GM21786 (cell line): ENCODE measurements at regions not wholly inside any gene's neighbourhood (a gene's known extent, or its start where the extent isn't known, plus 50 kb on each side); places are given as distances from the start of the nearest gene placed in this dataset.
"Not testable (repeated sequence)": the region's sequence is repeated elsewhere in the genome, so short reads cannot be mapped to it uniquely, and the experiment has no call there.

Source experiments
- ATAC-seq: cut with Tn5 transposase; IDR thresholded peaks from one replicate; pipeline ENCODE4 v1.9.1; 2021; ENCODE audit not compliant: unreplicated experiment

GRCh38 chr6:80594461-80594860, 488.0 kb downstream of the BCKDHB start:
- no peak for ATAC-seq

GRCh38 chr6:80592436-80592835, 486.0 kb downstream of the BCKDHB start:
- no peak for ATAC-seq

- ATAC-seq, result no peak
Measured at GRCh38 chr6:80586242-80586641, 479.8 kb downstream of the BCKDHB start.

- no peak for ATAC-seq
Measured at GRCh38 chr6:80579391-80580023, 473.0 kb downstream of the BCKDHB start.

- ATAC-seq, result not testable (repeated sequence)
Measured at GRCh38 chr6:80573320-80573719, 466.8 kb downstream of the BCKDHB start.

- ATAC-seq, result peak; percentile 76
Measured at GRCh38 chr6:80566361-80566760, 459.9 kb downstream of the BCKDHB start.

- ATAC-seq, result no peak
Measured at GRCh38 chr6:80553071-80553740, 446.7 kb downstream of the BCKDHB start.

- no peak for ATAC-seq
Measured at GRCh38 chr6:80550748-80551147, 444.3 kb downstream of the BCKDHB start.

GRCh38 chr6:80550281-80550680, 443.8 kb downstream of the BCKDHB start:
- ATAC-seq, result no peak

- no peak for ATAC-seq
Measured at GRCh38 chr6:80548532-80548931, 442.1 kb downstream of the BCKDHB start.

GRCh38 chr6:80547827-80548226, 441.4 kb downstream of the BCKDHB start:
- ATAC-seq, result peak; percentile 57

- peak; percentile 34 for ATAC-seq
Measured at GRCh38 chr6:80544976-80545722, 438.7 kb downstream of the BCKDHB start.

GRCh38 chr6:80544555-80544954, 438.1 kb downstream of the BCKDHB start:
- ATAC-seq, result no peak

GRCh38 chr6:80543598-80544222, 437.2 kb downstream of the BCKDHB start:
- ATAC-seq, result no peak

- ATAC-seq, result no peak
Measured at GRCh38 chr6:80543151-80543550, 436.7 kb downstream of the BCKDHB start.

GRCh38 chr6:80541886-80542285, 435.4 kb downstream of the BCKDHB start:
- ATAC-seq, result no peak

- peak; percentile 36 for ATAC-seq
Measured at GRCh38 chr6:80541181-80541580, 434.7 kb downstream of the BCKDHB start.

- ATAC-seq, result no peak
Measured at GRCh38 chr6:80540700-80541099, 434.2 kb downstream of the BCKDHB start.

- no peak for ATAC-seq
Measured at GRCh38 chr6:80537118-80537972, 430.9 kb downstream of the BCKDHB start.

- no peak for ATAC-seq
Measured at GRCh38 chr6:80535914-80536565, 429.6 kb downstream of the BCKDHB start.
